VCaP (cell line): ENCODE measurements at regions not wholly inside any gene's neighbourhood (a gene's known extent, or its start where the extent isn't known, plus 50 kb on each side); places are given as distances from the start of the nearest gene placed in this dataset.

Experiments
- H3K27ac ChIP-seq: fragments of 450-650 bp; 2 replicates; pipeline ENCODE4 v1.5.1; 2017
- TF ChIP-seq, protein P1 (sequence below): fragments of 450-650 bp; conservative IDR thresholded peaks from 2 replicates; pipeline ENCODE4 v1.5.1; 2017; ENCODE audit warnings: mild to moderate bottlenecking, moderate library complexity

DNA sequence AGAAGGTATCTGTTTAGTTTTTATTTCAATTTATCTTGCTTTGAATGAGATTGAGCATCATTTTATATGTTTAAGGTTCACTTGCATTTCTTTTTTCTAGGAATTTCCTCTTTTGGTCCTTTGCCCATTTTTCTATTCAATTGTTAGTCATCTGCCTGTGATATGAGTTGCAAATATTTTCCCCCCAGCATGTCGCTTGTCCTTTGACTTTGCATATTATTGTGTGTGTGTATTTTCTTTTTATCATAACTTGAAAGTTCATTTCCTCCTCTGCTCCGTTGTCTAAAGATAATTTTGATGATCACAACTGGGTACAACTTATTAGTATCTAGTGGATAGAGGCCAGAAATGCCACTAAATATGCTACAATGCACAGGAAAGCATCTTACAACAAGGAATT, 132.7 kb upstream of the MDFIC start:
- TF ChIP-seq, protein P1, sequence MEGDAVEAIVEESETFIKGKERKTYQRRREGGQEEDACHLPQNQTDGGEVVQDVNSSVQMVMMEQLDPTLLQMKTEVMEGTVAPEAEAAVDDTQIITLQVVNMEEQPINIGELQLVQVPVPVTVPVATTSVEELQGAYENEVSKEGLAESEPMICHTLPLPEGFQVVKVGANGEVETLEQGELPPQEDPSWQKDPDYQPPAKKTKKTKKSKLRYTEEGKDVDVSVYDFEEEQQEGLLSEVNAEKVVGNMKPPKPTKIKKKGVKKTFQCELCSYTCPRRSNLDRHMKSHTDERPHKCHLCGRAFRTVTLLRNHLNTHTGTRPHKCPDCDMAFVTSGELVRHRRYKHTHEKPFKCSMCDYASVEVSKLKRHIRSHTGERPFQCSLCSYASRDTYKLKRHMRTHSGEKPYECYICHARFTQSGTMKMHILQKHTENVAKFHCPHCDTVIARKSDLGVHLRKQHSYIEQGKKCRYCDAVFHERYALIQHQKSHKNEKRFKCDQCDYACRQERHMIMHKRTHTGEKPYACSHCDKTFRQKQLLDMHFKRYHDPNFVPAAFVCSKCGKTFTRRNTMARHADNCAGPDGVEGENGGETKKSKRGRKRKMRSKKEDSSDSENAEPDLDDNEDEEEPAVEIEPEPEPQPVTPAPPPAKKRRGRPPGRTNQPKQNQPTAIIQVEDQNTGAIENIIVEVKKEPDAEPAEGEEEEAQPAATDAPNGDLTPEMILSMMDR: no peak
- no peak overlapping the region for H3K27ac ChIP-seq

DNA sequence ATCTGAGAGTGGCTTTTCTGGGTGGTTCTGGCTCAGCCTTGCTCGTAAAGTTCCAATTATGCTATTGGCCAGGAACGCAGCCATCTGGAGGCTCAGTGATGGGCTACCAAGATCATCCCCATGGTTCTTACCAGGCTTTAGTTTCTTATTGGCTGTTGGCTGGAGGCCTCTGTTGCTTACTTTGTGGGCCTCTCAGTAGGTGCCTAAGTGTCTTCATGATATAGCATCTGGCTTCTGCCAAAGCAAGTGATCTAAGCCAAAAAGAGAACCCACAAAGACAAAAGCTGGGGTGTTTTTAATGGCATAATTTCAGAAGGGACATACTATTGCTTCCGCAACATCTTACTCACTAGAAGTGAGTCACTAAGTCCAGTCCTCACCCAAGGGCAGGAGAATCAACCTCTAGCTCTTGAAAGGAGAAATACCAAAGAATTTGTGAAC, 132.0 kb upstream of the MDFIC start:
- H3K27ac ChIP-seq: no peak overlapping the region

DNA sequence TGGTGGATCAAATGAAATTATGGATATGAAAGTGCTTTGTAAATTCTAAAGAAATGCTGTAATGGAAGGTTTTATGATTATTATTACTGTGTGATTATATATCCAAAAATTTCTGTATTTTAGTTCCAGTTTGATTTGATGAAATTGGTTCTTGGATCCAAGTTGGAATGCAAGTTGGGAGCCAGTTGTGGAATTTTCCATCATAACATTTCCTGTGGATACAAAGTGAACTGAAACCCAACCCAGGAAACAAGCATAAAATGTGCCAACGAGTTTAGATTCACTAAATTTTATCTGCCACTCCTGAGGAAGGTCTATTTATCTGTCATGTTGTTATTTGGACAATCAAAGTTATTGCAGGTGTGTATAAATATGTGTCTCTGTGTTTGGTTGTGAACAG, 131.4 kb upstream of the MDFIC start:
- H3K27ac ChIP-seq: no peak overlapping the region
- TF ChIP-seq, protein P1: no peak

More for the DNA sequence above, 132.0 kb upstream of the MDFIC start:
- TF ChIP-seq, protein P1: no peak

DNA sequence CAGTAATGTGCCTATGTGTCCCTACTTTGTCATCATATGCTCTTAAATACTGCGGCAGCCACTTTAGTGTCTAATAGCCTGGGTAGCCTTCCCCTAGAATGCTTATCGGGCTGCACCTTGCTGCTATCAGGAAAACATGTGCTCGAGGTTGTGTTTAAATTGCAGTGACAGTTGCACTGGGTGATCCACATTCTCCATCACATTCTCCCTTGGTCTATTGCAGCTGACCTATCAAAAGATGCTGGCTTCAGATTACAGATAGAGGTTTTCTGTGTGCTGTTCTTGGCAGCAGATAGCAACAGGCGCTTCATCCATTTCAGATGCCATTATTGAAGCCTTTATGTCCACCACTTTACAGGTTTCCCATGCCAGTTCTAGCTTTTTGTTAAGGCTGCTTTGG, 130.1 kb upstream of the MDFIC start:
- H3K27ac ChIP-seq: no peak overlapping the region
- TF ChIP-seq, protein P1: no peak

DNA sequence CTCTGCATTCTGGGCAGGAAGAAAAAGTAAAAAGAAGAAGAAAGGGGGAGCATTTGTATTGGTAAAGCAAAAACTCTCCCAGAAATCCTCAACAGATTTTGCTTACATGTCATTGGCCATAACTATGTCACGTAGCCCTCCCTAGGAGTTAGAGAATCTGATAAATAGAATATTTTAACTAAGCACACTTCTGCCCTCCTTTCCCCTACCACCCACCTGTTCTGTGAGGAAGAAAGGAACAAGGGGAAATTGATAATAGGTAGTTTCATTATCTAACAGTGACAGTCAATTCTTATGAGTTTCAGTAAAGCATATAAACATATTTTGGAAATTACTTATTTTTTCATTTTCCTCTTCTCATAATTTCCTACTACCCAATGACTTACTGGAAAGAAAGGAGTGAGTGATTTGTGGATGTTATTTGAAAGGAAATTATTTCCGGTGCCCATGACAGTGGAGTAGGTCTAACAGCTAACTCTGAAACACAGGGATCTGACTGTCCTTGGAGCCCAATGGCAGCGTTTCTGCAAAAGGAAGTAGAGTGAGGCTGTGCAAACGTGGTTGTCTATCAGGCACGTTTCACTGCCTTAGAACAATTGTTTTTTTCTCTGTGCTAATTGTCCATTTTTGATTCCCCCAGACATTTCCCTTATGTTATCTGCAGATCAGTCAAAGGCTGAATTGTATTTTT, 128.6 kb upstream of the MDFIC start:
- H3K27ac ChIP-seq: no peak overlapping the region
- TF ChIP-seq, protein P1: no peak

DNA sequence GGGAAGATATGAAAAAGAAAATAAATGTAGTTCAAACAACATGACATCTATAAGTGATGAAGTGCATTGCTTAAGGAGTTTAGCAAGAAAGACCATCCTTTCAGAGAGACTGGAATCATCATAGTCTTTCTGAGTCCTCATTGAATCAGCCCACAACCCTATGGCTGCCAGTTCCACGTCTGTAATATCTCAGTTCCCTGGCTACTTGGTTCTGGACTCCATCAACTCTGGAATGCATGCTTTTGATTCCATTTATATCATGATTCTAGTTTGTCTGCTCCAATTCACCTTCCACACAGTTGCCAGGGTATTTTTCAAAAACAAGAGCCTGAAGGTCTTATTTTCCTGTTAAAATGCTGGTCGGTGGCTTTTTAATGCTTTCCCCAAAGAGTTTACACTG, 126.4 kb upstream of the MDFIC start:
- TF ChIP-seq, protein P1: no peak
- no peak overlapping the region for H3K27ac ChIP-seq

DNA sequence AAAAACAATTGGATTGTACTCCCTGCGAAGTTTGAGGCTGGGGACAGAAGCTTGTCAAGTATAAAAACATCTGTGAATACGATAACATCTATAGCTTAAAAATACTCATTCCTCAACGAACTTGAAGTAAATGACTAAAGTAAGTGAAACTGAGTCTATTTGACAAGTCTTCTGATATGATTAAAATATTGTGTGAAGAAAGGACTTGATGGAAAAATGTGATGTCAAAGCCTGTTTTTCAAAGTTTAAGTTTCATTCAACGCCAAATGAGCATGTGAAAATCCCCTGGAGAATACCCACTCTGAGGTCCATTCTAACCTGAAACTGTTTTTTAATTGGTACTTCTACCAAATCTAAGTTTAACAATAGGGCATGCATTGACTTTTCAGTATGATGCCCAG, 122.3 kb upstream of the MDFIC start:
- TF ChIP-seq, protein P1: no peak
- H3K27ac ChIP-seq: no peak overlapping the region
